ENCODE measurements at regions not wholly inside any gene's neighbourhood (a gene's known extent, or its start where the extent isn't known, plus 50 kb on each side); places are given as distances from the start of the nearest gene placed in this dataset.

DNA sequence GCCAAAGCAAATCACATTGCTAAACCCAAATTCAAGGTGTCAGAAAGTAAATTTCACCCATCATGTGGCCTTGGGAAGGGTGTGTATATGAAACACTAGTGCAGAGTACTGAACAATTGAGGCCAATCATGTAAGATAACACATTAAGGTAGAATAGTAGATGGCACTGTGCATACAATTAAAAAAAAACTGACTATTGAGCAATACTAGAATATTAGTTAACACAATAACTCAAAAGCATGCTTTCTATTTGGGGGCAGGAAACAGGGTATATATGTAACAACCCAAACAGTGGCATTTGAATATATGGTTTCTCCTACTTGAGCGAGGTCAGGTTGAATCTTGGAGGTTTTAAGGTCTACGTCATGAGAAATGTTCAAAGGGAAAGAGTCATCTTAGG is 63.0 kb upstream of the DYNLRB2 start:
- no peaks in the 10 kb centered on the region for H3K9me3 ChIP-seq
- TF ChIP-seq, protein P1, sequence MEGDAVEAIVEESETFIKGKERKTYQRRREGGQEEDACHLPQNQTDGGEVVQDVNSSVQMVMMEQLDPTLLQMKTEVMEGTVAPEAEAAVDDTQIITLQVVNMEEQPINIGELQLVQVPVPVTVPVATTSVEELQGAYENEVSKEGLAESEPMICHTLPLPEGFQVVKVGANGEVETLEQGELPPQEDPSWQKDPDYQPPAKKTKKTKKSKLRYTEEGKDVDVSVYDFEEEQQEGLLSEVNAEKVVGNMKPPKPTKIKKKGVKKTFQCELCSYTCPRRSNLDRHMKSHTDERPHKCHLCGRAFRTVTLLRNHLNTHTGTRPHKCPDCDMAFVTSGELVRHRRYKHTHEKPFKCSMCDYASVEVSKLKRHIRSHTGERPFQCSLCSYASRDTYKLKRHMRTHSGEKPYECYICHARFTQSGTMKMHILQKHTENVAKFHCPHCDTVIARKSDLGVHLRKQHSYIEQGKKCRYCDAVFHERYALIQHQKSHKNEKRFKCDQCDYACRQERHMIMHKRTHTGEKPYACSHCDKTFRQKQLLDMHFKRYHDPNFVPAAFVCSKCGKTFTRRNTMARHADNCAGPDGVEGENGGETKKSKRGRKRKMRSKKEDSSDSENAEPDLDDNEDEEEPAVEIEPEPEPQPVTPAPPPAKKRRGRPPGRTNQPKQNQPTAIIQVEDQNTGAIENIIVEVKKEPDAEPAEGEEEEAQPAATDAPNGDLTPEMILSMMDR (IDR thresholded peaks at IDR 0.05; ENCODE audit: insufficient read depth in 1 of 2, low read depth in 1 of 2, low read length in 1 of 2, severe bottlenecking in 1 of 2, unreplicated experiment in 1 of 2): no peak
- Mint-ChIP-seq H3K4me3 (ENCODE audit: unreplicated experiment) (no peak overlapping the region), H3K9me3 (ENCODE audit: unreplicated experiment) (peaks cover 1% of the 10 kb centered on the region), H3K36me3 (ENCODE audit: insufficient read depth, unreplicated experiment) (no peaks in the 10 kb centered on the region), H3K27ac (ENCODE audit: unreplicated experiment) (no peak overlapping the region), H3K27me3 (ENCODE audit: insufficient read depth, unreplicated experiment) (peaks cover 11% of the 10 kb centered on the region), H3K4me1 (ENCODE audit: low read depth, unreplicated experiment) (no peaks in the 10 kb centered on the region)
- H3K36me3 ChIP-seq (ENCODE audit: control insufficient read depth, insufficient read depth, low read length): no peaks in the 10 kb centered on the region
- DNase-seq: no peak
- intact Hi-C loops (cut with micrococcal nuclease; ENCODE audit: unreplicated experiment): no loop called here
- H3K27me3 ChIP-seq (replicated peaks; ENCODE audit: control insufficient read depth, insufficient read depth, low read length): no peaks in the 10 kb centered on the region
- ChIA-PET POLR2A (no interaction called here), CTCF (no interaction called here)
- H3K4me1 ChIP-seq: peaks cover 3% of the 10 kb centered on the region; the same call in 1 of the 2 replicates
- BruUV-seq (replicated peaks): no TSS peak
- H3K4me3 ChIP-seq (ENCODE audit: low read depth, low read length): no peak overlapping the region

DNA sequence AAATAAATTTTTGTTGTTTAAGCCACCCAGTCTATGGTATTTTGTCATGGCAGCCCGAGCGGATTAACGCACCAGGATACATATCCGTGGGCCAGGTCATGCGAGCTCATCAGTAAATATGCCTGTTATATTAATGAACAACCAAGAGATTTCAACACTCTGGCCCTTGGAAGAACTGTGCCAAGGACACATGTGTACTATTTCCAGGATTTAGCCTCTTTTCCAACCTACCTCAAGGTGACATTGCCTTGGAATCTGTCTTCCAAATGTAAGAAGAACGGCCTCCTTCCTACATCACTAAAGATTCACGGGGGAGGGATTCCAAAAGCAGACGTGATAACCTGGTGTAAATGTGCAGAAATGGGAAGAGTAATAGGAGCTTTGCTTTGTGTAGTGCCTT is 72.8 kb upstream of the DYNLRB2 start:
- ChIA-PET POLR2A (no interaction called here), CTCF (no interaction called here)
- Mint-ChIP-seq H3K27me3 (ENCODE audit: insufficient read depth, unreplicated experiment) (no peaks in the 10 kb centered on the region), H3K4me1 (ENCODE audit: low read depth, unreplicated experiment) (peaks cover 16% of the 10 kb centered on the region), H3K4me3 (ENCODE audit: unreplicated experiment) (no peak overlapping the region), H3K9me3 (ENCODE audit: unreplicated experiment) (no peaks in the 10 kb centered on the region), H3K27ac (ENCODE audit: unreplicated experiment) (no peak overlapping the region), H3K36me3 (ENCODE audit: insufficient read depth, unreplicated experiment) (no peaks in the 10 kb centered on the region)
- TF ChIP-seq, protein P1 (IDR thresholded peaks at IDR 0.05; ENCODE audit: insufficient read depth in 1 of 2, low read depth in 1 of 2, low read length in 1 of 2, severe bottlenecking in 1 of 2, unreplicated experiment in 1 of 2): no peak
- Histone ChIP-seq H3K27me3 (replicated peaks; ENCODE audit: control insufficient read depth, insufficient read depth, low read length) (no peaks in the 10 kb centered on the region), H3K4me3 (ENCODE audit: low read depth, low read length) (no peak overlapping the region), H3K4me1 (peaks cover 19% of the 10 kb centered on the region), H3K36me3 (ENCODE audit: control insufficient read depth, insufficient read depth, low read length) (no peaks in the 10 kb centered on the region), H3K9me3 (no peaks in the 10 kb centered on the region)
- DNase-seq: no peak
- no TSS peak for BruUV-seq (replicated peaks)
- intact Hi-C loops (cut with micrococcal nuclease; ENCODE audit: unreplicated experiment): loop anchor here (5.0 to 10.0 kb wide), 2 partner anchors 101 to 383 kb away; no protein-coding TSS in a partner anchor

DNA sequence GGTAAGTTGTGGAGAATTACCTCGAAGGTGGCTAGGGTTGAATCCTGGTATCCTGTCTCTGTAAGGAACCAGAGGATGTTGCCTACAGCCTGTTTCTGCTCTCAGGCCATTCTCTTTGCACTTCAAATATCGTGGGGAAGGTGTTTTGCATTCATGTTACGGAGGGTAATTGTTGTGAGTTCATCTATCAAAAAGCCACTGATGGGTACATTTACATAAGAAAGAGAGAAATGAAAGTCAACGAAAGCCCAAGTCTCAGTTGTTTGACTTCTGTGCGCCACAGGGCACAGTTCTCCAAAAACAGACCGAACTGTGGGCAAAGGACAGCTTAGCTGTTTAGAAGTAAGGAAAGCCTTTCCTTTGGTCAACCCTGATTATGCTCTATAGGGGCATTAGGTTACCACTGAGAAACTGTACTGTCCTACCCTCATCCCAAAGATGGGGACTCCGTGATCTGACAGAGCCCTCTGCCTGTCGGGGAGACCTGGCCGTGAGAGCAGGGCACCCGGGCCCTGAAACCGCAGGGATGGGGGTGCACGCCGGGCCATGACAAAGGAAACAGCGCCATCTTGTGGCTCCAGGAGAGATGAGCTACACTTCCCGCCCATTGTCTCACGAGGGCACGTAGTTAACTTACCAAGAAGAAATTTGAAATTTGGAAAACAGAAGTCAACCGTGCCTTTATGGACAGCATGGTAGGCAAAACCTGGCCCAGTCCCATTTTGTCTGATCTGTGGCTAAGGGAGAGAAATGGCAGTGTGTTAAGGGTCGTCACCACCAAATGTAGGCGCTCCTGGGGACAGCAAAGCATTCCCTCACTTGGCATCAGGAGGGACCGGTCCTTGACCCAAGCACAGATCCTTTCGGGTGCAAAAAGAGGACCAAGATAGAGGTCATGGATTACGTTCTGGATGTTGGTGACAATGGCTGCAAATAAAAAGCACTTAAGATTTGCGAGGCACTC is 74.5 kb upstream of the DYNLRB2 start:
- Mint-ChIP-seq H3K36me3 (ENCODE audit: insufficient read depth, unreplicated experiment) (no peaks in the 10 kb centered on the region), H3K4me1 (ENCODE audit: low read depth, unreplicated experiment) (peaks cover 24% of the 10 kb centered on the region), H3K9me3 (ENCODE audit: unreplicated experiment) (no peaks in the 10 kb centered on the region), H3K27ac (ENCODE audit: unreplicated experiment) (no peak overlapping the region), H3K4me3 (ENCODE audit: unreplicated experiment) (no peak overlapping the region), H3K27me3 (ENCODE audit: insufficient read depth, unreplicated experiment) (no peaks in the 10 kb centered on the region)
- H3K36me3 ChIP-seq (ENCODE audit: control insufficient read depth, insufficient read depth, low read length): no peaks in the 10 kb centered on the region
- H3K4me1 ChIP-seq: peaks cover 27% of the 10 kb centered on the region
- H3K27me3 ChIP-seq (replicated peaks; ENCODE audit: control insufficient read depth, insufficient read depth, low read length): no peaks in the 10 kb centered on the region
- TF ChIP-seq, protein P1 (IDR thresholded peaks at IDR 0.05; ENCODE audit: insufficient read depth in 1 of 2, low read depth in 1 of 2, low read length in 1 of 2, severe bottlenecking in 1 of 2, unreplicated experiment in 1 of 2): peak; percentile 90 to 99
- ChIA-PET CTCF (interaction anchor here (0.5 to 1.3 kb wide), 20 partner anchors 9 to 866 kb away, joined by 3 to 13 read pairs (median 4); partner anchors contain the start of gene MAF), POLR2A (no interaction called here)
- H3K4me3 ChIP-seq (ENCODE audit: low read depth, low read length): no peak overlapping the region
- DNase-seq: peak; percentile 70 to 76
- no TSS peak for BruUV-seq (replicated peaks)
- intact Hi-C loops (cut with micrococcal nuclease; ENCODE audit: unreplicated experiment): loop anchor here (5.0 to 10.0 kb wide), 2 partner anchors 99 to 382 kb away; no protein-coding TSS in a partner anchor
- H3K9me3 ChIP-seq: no peaks in the 10 kb centered on the region

Measured in Caco-2 (cell line).